ENCODE measurements at regions not wholly inside any gene's neighbourhood (a gene's known extent, or its start where the extent isn't known, plus 50 kb on each side); places are given as distances from the start of the nearest gene placed in this dataset.

- no peak for TF ChIP-seq YY1 (IDR thresholded peaks at IDR 0.05; ENCODE audit: insufficient read depth, insufficient read length)
- no peak for TF ChIP-seq ZNF274 (IDR thresholded peaks at IDR 0.05; ENCODE audit: low read depth, low read length)
- no peak for TF ChIP-seq SUZ12 (IDR thresholded peaks at IDR 0.05; ENCODE audit: extremely low read depth, insufficient read depth, insufficient read length)
These were observed 89.1 kb upstream of the CLNK start for GRCh38 chr4:10773656-10774055.

Measured in NT2/D1 (cell line).